NCI-H1436 (cell line): ENCODE measurements at regions not wholly inside any gene's neighbourhood (a gene's known extent, or its start where the extent isn't known, plus 50 kb on each side); places are given as distances from the start of the nearest gene placed in this dataset.
"Not testable (repeated sequence)": the region's sequence is repeated elsewhere in the genome, so short reads cannot be mapped to it uniquely, and the experiment has no call there.

Experiments
- DNase-seq: peaks from one replicate; lab custom pipeline; 2025; lab: John Stamatoyannopoulos, UW

- not testable (repeated sequence) for DNase-seq
Observed at GRCh38 chr16:88266935-88267551, 115.7 kb upstream of the ZNF469 start.

- not testable (repeated sequence) for DNase-seq
Observed at GRCh38 chr16:88268186-88268970, 114.4 kb upstream of the ZNF469 start.

GRCh38 chr16:88270171-88270790, 112.5 kb upstream of the ZNF469 start:
- DNase-seq = not testable (repeated sequence)

DNA sequence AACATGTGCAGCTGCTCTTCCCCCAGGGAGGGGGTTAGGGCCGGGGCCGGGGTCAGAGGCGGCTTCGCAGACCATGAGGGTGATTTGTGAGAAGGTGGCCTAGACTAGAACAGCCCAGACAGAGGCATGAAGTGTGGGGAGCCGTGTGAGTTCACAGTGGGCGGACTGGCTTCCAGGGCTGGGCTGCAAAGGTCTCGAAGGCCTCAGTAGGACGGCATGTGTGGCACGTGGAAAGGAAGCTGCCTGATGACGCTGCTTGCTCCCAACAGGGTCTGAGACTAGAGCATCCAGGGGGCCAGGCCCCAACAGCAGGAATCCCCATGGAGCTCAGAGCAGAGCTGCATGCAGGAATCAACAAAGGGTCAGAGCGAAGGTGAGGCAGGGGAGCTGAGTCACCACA, 111.5 kb upstream of the ZNF469 start:
- DNase-seq = not testable (repeated sequence)

- DNase-seq = not testable (repeated sequence)
Observed at GRCh38 chr16:88271776-88272175, 111.0 kb upstream of the ZNF469 start.

DNA sequence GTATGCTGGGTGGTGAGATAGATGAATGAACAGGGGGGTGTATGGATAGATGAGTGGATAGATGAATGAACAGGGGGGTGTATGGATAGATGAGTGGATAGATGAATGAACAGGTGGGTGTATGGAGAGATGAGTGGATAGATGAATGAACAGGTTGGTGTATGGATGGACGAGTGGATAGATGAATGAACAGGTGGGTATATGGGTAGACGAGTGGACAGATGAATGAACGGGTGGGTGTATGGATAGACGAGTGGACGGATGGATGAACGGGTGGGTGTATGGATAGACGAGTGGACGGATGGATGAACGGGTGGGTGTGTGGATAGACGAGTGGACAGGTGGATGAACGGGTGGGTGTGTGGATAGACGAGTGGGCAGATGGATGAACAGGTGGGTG, 110.3 kb upstream of the ZNF469 start:
- DNase-seq = not testable (repeated sequence)

DNA sequence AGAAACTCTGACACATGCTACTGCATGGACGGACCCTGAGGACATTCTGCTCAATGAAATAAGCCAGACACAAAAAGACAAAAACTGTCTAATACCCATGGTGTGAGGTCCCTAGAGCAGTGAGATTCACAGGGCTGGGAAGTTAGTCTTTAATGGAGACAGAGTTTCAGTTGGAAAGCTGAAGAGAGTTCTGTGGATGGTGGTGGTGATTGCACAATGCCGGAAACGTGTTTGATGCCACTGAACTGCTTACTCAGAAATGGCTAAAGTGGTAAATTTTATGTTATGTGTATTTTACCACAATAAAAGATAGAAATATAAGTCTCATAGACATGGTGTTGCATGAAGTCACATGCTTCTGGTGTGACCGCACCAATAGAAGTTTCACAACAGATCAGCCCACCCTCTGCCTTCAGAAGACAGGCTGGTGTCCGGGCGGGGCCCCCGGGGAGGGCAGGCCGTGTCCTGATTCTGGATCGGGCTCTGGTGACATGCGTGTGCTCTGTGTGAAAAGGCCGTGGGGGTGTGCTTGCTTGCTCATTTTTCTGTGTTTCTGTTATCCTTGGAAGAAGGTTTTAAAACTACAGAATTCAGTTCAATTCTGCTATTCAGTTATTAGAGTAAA, 108.5 kb upstream of the ZNF469 start:
- not testable (repeated sequence) for DNase-seq

DNA sequence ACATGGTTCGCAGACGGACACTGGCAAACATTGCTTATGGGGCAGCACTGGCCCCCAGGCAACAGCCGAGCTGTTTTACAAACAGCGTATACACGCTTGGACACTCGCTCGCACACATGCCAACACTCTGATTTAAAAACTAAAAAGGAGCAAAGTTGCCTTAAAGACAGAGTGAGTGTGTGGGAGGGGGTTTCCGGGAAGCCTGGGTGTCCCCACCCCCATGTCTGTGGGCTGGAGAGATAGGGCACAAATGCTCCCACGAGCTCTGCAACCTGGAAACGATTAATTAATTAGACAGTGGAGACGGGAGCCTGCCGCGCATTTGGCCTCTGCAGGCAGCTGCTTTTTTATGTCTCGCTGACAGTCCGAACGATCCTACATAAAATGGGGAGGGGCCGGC, 107.9 kb upstream of the ZNF469 start:
- DNase-seq = no peak

- DNase-seq = not testable (repeated sequence)
Observed at GRCh38 chr16:88275336-88276122, 107.2 kb upstream of the ZNF469 start.

DNA sequence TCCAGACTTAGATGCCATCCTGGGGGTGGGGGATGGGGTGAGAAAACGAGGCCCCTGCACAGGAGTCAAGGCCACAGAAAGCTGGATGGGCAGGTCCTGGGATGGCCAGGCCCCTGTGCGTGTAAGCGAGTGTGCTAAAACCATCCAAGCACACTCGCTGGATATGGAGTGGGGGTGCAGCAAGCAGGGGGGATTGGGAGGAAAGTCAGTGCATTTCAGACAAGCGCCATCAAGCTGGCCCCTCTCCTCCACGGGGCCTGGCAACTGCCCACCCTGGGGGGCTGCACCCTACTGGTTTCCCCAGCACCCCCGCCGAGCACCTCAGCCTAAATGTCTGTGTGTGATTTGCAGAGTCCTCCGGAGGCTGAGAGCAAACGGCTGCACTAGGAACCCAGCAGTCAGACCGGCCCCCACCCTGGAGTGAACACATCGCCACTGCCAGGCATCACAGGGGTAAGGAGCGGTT, 106.6 kb upstream of the ZNF469 start:
- DNase-seq = not testable (repeated sequence)

- DNase-seq = no peak
Observed at GRCh38 chr16:88276591-88276990, 106.2 kb upstream of the ZNF469 start.

GRCh38 chr16:88279998-88280397, 102.8 kb upstream of the ZNF469 start:
- DNase-seq = no peak

DNA sequence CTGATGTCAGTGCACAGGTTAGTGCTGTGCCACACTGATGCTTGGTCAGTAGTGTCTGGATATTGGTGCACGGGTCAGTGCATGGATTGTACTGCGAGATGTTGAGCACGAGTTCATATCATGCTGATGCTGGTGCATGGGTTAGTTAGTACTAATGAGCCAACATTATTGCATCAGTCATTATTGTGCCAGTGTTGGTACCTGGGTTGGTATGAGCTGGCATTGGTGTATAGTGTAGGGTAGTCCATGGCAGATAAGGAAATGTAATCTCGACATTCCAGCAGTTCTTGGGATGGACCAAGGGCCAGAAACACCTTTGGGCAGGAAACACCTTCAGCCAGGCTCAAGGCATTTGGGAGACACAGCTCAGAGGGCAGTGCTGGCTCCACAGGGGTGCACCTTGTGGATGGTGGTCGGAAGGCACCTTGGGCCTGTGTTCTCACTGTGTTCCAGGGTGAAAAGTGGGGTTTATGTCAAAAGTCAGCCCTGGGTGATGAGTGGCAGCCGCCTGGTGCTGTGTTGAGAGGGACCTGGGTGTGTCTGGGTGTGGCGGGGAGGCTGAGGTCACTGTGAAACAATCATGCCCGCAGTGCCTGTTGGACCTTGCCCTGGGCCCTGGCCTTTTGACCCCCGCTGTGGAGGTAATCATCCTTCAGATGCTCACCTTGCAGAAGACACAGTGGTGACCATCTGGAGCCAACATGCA, 100.7 kb upstream of the ZNF469 start:
- DNase-seq = no peak

DNA sequence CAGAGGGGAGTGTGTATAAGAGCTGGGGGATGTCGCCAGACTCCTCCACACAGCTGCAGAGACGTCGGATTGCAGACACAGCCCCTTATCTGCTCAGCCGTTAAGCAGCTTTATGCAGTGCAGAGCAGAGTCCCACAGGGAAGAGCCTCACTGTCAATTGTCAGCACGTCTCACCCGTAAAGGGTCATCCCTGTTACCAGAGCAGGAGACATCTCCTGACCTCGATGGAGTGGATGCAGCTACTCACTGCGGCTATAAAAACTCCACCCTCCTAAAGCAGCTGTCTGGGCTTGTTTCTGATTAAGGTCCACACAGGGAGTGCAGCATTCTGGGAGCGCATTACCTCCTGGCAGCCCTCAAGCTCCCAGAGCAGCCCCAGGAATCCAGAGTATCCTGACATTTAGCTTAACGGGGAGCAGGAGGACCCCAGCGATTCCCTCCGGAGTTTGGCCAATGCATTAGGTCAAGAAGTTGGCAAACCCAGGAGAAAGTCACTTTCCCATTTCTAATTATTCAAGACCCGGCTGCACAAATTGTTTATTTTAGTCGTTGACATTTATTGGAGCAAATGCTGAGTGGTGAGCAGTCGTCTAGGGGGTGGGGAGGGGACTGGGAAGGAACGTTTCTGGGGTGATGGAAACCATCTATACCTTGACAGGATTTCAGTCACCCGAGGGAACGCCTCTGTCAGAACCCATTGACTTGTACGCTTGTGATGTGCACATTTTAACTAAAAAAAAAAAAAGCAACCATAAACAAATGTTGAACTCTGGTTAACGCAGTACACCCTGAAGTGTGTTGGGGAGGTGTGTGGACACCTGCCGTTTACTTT, 100.0 kb upstream of the ZNF469 start:
- DNase-seq = no peak

- DNase-seq = no peak
Observed at GRCh38 chr16:88283596-88283995, 99.2 kb upstream of the ZNF469 start.

- DNase-seq = no peak
Observed at GRCh38 chr16:88284101-88284500, 98.7 kb upstream of the ZNF469 start.

GRCh38 chr16:88284626-88285513, 97.9 kb upstream of the ZNF469 start:
- no peak for DNase-seq

GRCh38 chr16:88285514-88285822, 97.3 kb upstream of the ZNF469 start:
- no peak for DNase-seq

DNA sequence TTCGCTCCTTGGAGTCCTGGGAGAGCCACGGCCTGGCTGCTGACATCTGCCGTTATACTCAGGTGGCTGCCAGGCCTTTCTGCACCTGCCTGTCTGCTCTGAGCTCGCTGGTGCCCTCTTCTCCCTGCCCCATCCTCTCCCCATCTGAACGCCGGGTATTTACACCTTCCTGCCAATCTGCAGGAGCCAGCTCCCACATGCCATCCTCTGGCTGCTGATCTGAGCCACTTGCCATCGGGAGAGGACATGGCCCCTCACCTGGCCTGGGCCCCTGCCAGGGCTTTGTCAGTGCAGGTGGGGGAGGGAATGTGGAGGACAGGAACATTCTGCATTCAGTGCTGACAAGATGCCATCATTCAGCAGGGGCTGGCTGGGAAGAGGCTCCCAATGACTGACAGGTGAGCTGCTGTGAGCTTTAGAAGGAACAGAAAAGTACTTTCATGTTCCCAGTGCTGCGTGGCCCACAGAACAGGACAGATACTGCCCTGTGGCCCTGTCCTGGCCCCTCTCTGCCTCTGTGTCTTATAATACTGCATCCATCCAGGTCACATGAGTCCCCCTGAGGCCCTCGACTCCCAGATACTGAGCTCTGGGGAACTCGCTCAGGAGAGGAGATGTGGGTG, 96.3 kb upstream of the ZNF469 start:
- DNase-seq = no peak
